Keratinocyte (primary cell): ENCODE measurements at regions not wholly inside any gene's neighbourhood (a gene's known extent, or its start where the extent isn't known, plus 50 kb on each side); places are given as distances from the start of the nearest gene placed in this dataset.

ENCODE experiments used
- EZH2 ChIP-seq: IDR thresholded peaks from one replicate; pipeline ENCODE4 v1.6.1; 2012; ENCODE audit warnings: inconsistent platforms, mild to moderate bottlenecking, low read length, moderate library complexity
- TF ChIP-seq, protein P1 (sequence below), 3 experiments: IDR thresholded peaks in 1 of 3; conservative IDR thresholded peaks in 1 of 3; optimal IDR thresholded peaks in 1 of 3; 2 replicates in 2 of 3; 3 replicates in 1 of 3; pipeline versions ENCODE3 to v1.5.1; 2011; ENCODE audit warnings: low read length in 3 of 3, mild to moderate bottlenecking in 3 of 3, moderate library complexity in 2 of 3, control low read depth in 1 of 3, inconsistent platforms in 1 of 3; ENCODE audit not compliant: insufficient read depth in 2 of 3; ENCODE audit errors: extremely low read depth in 1 of 3

DNA sequence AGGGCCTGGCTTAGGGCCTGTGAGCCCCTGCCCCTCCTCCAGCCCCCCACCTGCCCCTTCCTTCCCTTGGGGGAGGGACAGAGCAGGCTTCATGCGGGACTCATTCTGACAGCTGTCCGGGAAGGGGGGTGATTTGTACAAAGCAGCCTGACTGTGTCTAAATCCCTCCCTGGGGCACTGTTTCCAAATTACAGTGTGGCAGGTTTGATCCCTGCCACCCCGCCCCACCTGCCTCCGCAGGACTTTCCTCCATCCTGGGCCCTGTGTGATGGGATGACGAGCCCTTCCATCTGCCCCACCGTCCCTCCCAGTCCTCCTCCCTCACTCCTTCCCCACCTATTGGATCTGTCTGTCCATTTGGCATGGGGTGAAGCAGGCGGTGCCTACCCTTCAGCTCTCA, 363.9 kb downstream of the BCL11B start:
- TF ChIP-seq, protein P1, sequence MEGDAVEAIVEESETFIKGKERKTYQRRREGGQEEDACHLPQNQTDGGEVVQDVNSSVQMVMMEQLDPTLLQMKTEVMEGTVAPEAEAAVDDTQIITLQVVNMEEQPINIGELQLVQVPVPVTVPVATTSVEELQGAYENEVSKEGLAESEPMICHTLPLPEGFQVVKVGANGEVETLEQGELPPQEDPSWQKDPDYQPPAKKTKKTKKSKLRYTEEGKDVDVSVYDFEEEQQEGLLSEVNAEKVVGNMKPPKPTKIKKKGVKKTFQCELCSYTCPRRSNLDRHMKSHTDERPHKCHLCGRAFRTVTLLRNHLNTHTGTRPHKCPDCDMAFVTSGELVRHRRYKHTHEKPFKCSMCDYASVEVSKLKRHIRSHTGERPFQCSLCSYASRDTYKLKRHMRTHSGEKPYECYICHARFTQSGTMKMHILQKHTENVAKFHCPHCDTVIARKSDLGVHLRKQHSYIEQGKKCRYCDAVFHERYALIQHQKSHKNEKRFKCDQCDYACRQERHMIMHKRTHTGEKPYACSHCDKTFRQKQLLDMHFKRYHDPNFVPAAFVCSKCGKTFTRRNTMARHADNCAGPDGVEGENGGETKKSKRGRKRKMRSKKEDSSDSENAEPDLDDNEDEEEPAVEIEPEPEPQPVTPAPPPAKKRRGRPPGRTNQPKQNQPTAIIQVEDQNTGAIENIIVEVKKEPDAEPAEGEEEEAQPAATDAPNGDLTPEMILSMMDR (optimal IDR thresholded peaks at IDR 0.05 in 1 of 3, IDR thresholded peaks at IDR 0.05 in 1 of 3, conservative IDR thresholded peaks at IDR 0.05 in 1 of 3; ENCODE audit: extremely low read depth in 1 of 3, insufficient read depth in 2 of 3, low read length in 3 of 3), result no peak
- no peak for TF ChIP-seq EZH2
